NCI-H82 (cell line): ENCODE measurements at regions not wholly inside any gene's neighbourhood (a gene's known extent, or its start where the extent isn't known, plus 50 kb on each side); places are given as distances from the start of the nearest gene placed in this dataset.
"Not testable (repeated sequence)": the region's sequence is repeated elsewhere in the genome, so short reads cannot be mapped to it uniquely, and the experiment has no call there.

Experiments
- DNase-seq: peaks from one replicate; lab custom pipeline; 2025; lab: John Stamatoyannopoulos, UW

- not testable (repeated sequence) for DNase-seq
Observed at GRCh38 chr7:76117306-76117991, 69.5 kb downstream of the MDH2 start.

GRCh38 chr7:76118253-76119036 lies 70.5 kb downstream of the MDH2 start:
- DNase-seq: not testable (repeated sequence)

DNA sequence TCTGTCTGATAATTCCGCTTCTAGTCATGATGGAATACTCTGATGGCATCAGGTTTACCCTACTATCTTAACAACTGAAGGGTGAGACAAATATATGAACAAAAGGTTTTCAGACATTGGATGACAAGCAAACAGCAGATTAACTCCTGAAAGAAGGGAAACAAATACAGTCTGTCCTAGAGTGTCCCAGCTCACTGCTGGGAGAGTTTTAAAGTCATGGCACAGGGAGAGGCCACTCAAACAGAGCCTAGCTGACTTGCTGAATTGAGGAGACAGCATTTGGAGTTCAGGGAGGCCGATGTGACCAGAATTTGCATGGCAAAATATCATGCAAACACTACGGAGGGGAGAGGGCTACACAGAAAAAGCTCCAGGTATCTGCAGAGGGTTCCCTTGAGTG lies 73.1 kb downstream of the MDH2 start:
- DNase-seq: no peak

- DNase-seq: no peak
Observed at GRCh38 chr7:76122516-76123239, 74.8 kb downstream of the MDH2 start.

DNA sequence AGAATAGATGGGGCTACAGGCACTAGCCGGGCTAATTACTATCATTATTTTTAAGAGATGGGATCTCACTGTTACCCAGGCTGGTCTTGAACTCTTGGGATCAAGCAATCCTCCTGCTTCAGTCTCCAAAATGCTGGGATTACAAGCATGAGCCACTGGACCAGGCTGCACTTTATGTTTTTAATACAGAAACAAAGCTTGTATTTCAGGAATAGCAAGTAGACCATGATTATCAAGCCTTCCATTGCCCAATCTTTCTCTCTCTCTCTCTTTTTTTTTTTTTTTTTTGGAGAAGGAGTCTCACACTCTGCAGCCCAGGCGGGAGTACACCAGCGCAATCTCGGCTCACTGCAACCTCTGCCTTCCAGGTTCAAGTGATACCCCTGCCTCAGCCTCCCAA lies 75.4 kb downstream of the MDH2 start:
- no peak for DNase-seq

GRCh38 chr7:76125560-76125959 lies 76.1 kb upstream of the SRRM3 start:
- DNase-seq: no peak

GRCh38 chr7:76126632-76127031 lies 75.1 kb upstream of the SRRM3 start:
- no peak for DNase-seq

GRCh38 chr7:76129366-76129765 lies 72.3 kb upstream of the SRRM3 start:
- DNase-seq: peak; percentile 15

DNA sequence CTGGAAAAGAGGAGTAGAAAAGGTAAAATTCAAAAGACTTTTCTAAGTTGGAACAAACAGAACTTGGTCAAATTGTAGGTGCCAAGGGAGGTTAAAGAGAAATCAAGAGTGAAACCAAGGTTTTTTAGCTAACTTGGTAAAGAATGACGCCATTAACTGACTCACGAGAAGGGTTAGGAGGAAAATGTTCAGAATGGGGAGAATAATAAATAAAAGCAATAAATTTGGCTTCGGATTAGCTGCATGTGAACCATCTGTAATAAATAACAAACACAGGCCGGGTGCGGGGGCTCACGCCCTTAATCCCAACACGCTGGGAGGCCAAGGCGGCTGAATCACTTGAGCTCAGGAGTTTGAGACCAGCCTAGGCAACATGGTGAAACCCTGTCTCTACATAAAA lies 71.9 kb upstream of the SRRM3 start:
- DNase-seq: peak; percentile 7

- not testable (repeated sequence) for DNase-seq
Observed at GRCh38 chr7:76130661-76131060, 71.0 kb upstream of the SRRM3 start.

GRCh38 chr7:76131887-76132286 lies 69.8 kb upstream of the SRRM3 start:
- DNase-seq: not testable (repeated sequence)

- DNase-seq: no peak
Observed at GRCh38 chr7:76133164-76133775, 68.4 kb upstream of the SRRM3 start.

DNA sequence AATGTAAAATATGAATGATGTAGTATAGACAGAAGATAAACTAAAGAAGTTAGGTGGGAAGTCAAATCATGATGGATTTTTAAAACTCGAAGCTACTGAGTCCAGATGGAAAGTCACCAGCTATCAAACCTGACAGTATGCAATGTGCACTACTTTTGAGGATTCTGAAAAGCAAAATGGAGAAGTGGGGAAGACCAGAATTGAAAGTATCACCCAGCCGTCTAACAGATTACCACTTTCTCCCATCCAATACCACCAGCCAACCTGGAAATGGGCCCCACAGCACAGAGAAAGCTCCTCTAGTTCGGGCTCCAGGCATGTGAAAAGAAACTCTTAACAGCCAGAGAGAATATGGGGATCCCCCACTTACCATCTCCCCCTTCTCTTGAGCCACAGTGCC lies 67.9 kb upstream of the SRRM3 start:
- no peak for DNase-seq

GRCh38 chr7:76135263-76135662 lies 66.4 kb upstream of the SRRM3 start:
- not testable (repeated sequence) for DNase-seq

DNA sequence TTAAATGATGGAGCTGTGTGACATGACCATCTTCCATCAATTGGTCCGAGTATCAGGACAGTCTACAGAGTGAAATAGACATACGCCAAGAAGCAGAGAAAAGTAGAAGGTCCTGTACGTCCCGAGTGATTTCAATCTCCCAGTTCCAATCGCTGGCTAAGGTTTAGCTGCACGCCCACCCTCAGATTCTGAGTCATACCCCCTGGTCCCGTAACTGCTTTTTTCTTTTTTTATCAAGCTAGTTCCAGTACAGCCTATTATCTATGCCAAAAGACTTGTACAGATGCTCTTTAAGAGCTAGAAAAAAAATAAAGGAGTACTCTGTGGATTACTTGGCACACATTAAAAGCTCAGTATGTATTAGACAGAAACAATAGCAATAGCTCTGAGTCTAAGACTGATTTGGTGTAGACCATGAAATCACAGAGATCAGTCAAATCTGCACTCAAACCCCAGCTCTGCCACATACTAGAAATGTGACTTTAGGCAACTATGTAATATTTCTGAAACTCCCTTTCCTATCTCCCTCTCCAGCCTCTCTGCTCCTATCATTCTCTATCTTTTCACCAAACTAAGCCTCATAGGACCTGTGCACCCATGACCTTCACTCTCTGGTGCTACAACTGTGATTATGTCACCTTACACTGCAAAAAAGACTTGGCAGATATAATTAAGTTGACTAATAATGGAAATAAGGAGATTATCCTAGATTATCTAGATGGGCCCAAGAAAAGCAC lies 63.0 kb upstream of the SRRM3 start:
- DNase-seq: not testable (repeated sequence)

DNA sequence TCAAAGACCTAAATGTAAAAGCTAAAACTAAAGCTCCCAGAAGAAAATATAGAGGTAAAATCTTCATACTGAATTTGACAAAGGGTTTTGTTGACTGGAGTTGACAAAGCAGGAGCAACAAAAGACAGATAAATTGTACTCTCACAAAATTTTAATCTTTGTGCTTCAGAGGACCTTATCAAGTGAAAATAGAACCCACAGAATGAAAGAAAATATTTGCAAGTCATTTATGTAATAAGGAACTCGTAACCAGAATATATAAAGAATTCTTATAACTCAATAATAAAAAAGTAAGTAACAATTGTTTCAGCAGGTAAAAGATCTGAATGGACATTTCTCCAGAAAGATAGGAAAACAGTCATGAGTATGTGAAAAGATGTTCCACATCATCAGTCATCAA lies 62.0 kb upstream of the SRRM3 start:
- no peak for DNase-seq

DNA sequence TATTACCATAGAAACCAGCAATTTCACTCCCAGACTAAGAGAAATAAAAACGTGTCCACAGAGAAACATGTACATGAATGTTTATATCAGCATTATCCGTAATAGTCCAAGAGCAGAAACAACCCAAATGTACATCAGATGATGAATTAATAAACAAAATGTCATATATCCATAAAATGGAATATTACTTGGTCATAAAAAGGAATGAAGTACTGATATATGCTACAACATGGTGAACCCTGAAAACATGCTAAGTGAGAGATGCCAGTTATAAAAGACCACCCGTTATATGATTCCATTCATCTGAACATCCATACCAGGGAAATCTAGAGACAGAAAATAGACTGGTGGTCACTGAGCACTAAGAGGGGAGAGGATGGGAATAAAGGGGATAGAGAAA lies 61.4 kb upstream of the SRRM3 start:
- not testable (repeated sequence) for DNase-seq

DNA sequence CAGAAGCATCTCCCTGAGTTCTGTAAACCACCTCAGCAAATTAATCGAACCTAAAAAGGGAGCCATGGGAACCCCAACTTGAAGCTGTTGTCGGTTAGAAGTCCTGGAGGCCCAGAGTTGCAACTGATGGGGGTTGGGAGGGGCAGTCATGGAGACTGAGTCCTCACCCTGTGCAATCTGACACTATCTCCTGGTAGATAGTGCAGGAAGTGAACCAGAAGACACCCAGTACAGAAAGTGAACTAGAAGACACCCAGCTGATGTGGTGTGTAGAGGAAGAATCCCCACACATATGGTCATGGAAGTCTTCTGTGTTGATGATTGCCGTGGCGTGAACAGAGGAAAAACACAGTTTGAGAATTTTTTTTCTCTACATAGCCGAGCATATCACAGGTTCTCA lies 58.8 kb upstream of the SRRM3 start:
- DNase-seq: no peak

DNA sequence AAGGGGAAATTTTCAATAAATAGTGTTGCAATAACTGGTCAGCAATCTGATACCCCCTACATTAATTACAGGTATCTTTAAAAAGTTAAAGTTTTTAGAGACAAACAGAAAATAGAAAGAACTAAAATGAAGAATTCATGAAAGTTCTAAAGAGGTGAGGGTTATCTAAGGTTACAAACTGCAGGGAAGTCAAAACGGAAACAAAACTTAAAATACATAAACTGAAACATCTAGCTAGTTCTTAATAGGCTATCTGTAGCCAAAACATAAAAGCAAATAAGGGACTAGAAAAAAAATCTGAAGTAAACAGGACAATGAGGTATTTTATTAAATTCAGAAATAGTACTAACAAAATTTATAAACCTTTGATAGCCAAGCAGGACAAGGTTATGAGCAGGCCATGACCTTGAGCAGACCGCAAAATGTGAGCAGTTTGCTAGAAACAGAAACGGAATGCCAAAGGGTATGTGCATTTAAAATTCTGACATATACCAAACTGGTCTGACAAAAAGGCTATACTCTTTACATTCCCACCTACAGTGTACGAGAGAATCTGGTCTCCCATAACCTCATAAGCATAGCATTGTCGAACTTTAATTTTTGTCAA lies 56.9 kb upstream of the SRRM3 start:
- not testable (repeated sequence) for DNase-seq

GRCh38 chr7:76146374-76146773 lies 55.3 kb upstream of the SRRM3 start:
- no peak for DNase-seq

DNA sequence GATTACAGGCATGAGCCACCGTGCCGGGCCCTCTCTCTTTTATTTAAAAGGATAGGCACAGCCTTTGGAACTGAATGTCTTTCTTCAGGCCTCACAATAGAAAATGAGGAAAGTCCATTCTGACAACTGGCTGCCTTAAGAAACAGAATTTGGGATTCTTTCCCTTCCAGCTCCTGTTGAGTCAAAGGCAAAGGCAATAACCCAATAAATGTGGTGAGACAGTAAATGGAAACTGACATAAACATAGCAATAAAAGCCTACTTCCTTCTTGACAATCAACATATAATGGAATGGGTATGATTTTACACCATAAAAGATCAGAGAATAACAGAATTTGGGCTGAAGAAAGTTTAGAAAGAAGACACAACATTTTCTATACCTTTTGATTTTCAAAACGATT lies 52.7 kb upstream of the SRRM3 start:
- not testable (repeated sequence) for DNase-seq
